ENCODE measurements at regions not wholly inside any gene's neighbourhood (a gene's known extent, or its start where the extent isn't known, plus 50 kb on each side); places are given as distances from the start of the nearest gene placed in this dataset.

- TF ChIP-seq POLR2A (IDR thresholded peaks at IDR 0.05) (no peak), CTCF (IDR thresholded peaks at IDR 0.05) (no peak)
These were observed 486.5 kb downstream of the GRXCR1 start for GRCh38 chr4:43379016-43379415.
